Bronchial epithelial cell (primary cell): ENCODE measurements at regions not wholly inside any gene's neighbourhood (a gene's known extent, or its start where the extent isn't known, plus 50 kb on each side); places are given as distances from the start of the nearest gene placed in this dataset.

Source experiments
- DNase-seq: peaks from one replicate; pipeline ENCODE4 v3.0.0-alpha.2; 2010; ENCODE audit warnings: low read depth
- FAIRE-seq: peaks from 2 replicates; lab custom pipeline; 2011; peaks lifted over from hg19 to GRCh38; lab: Jason Lieb, UNC
- H3K27me3 ChIP-seq: 2 replicates; pipeline ENCODE4 v1.5.1; 2011; ENCODE audit warnings: low read length; ENCODE audit not compliant: control insufficient read depth, insufficient read depth
- H3K36me3 ChIP-seq: 2 replicates; pipeline ENCODE4 v1.5.1; 2011; ENCODE audit warnings: low read length; ENCODE audit not compliant: control insufficient read depth, insufficient read depth
- H3K4me3 ChIP-seq: 2 replicates; pipeline ENCODE4 v1.5.1; 2011; ENCODE audit warnings: mild to moderate bottlenecking, low read depth, low read length, control low read depth
- TF ChIP-seq, protein P1 (sequence below): IDR thresholded peaks from 2 replicates; pipeline ENCODE4 v1.5.1; 2011; ENCODE audit warnings: mild to moderate bottlenecking, moderate library complexity, low read length, control low read depth, inconsistent platforms; ENCODE audit not compliant: insufficient read depth, severe bottlenecking

DNA sequence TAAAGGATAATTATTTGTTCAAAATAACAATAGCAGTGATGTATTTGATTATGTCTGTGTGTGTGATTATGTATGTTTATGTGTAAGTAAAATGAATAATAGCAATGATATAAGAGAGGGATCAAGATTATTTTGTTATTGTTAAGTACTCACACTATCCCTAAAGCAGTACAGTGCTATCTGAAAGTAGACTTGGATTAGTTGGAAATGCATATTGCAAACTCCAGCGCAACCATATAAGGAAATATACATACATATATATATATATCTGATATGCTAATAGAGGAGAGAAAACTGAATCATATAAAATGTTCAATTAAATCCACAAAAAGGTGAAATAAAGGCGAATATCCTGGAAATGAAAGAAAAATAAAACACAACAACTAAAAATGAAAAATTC is 268.4 kb downstream of the HINT1 start:
- FAIRE-seq (no peak), DNase-seq (no peak)
- H3K4me3 ChIP-seq: no peak overlapping the region
- TF ChIP-seq, protein P1, sequence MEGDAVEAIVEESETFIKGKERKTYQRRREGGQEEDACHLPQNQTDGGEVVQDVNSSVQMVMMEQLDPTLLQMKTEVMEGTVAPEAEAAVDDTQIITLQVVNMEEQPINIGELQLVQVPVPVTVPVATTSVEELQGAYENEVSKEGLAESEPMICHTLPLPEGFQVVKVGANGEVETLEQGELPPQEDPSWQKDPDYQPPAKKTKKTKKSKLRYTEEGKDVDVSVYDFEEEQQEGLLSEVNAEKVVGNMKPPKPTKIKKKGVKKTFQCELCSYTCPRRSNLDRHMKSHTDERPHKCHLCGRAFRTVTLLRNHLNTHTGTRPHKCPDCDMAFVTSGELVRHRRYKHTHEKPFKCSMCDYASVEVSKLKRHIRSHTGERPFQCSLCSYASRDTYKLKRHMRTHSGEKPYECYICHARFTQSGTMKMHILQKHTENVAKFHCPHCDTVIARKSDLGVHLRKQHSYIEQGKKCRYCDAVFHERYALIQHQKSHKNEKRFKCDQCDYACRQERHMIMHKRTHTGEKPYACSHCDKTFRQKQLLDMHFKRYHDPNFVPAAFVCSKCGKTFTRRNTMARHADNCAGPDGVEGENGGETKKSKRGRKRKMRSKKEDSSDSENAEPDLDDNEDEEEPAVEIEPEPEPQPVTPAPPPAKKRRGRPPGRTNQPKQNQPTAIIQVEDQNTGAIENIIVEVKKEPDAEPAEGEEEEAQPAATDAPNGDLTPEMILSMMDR: no peak
- no peaks in the 10 kb centered on the region for H3K27me3 ChIP-seq
- no peaks in the 10 kb centered on the region for H3K36me3 ChIP-seq

DNA sequence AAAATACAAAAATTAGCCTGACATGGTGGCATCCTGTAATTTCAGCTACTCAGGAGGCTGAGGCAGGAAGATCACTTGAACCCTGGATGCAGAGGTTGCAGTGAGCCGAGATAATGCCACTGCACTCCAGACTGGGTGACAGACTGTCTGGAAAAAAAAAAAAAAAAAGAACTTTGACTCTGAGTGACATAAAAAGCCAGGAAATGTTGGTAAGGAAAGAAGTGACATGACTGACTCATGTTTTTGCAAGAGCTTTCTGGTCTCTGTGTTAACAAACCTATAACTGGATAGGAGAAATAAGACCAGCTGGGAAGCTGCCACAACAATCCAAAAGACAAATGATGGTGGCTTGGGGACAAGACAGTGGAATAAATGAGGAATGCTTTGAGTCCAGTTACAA is 272.1 kb downstream of the HINT1 start:
- no peak overlapping the region for H3K4me3 ChIP-seq
- TF ChIP-seq, protein P1: no peak
- H3K36me3 ChIP-seq: no peaks in the 10 kb centered on the region
- H3K27me3 ChIP-seq: no peaks in the 10 kb centered on the region
- no peak for FAIRE-seq
- DNase-seq: no peak

DNA sequence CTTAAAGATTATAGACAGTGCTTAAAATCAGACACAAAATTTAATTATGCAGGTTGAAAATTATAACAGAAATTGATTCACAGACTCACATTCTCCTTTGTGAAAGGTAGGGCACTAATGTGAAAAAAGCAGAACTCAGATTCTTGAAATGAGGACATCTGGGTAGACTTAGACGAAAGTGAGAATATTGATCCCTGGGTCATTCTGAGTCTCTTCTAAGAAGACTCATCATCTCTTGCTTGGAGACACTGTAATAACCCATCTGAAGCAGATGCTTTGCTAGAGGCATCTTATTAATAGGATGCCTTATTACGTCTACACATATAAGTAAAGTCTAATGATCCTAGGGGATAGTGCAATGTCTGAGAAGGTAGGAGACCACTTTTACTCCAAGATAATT is 274.4 kb downstream of the HINT1 start:
- FAIRE-seq (no peak), DNase-seq (no peak)
- TF ChIP-seq, protein P1: no peak
- Histone ChIP-seq H3K36me3 (no peaks in the 10 kb centered on the region), H3K27me3 (no peaks in the 10 kb centered on the region), H3K4me3 (no peak overlapping the region)

DNA sequence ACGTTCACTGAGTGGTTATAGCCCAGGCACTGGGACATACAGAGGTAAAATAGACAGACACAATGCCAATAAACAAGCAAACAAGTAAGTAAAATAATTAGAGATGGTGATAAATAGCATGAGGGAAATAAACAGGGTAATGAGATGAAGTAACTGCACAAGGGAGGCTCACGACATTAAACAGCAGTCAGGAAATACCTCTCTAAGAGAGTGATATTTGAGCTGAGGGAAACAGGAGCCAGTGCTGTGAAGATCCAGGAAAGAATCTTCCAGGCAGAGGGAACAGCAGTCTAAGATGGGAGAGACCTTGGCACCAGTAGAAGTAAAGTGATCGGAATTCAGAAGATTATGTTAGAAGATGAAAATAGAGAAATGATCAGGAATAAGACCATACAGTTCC is 279.4 kb downstream of the HINT1 start:
- FAIRE-seq: no peak
- TF ChIP-seq, protein P1: no peak

DNA sequence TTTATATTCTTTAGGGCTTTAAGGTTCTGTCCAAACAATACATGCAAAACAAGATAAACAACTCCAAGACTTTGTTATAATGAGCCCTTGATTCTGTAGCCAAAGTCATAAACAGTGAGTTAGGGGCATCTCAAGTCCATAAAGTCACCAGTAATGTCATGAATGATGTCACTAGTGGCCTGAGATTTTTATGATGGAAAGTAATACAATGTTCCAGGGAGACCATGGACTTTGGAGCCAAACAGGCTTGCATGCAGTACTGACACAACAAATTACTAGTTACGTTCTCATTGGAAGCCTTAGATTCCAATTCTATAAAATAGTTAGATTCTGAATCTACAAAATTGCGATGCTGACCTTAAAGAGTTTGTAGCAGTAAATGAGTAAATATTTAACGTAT is 280.0 kb downstream of the HINT1 start:
- TF ChIP-seq, protein P1: no peak
- DNase-seq (no peak), FAIRE-seq (no peak)
- H3K36me3 ChIP-seq: no peaks in the 10 kb centered on the region
- H3K4me3 ChIP-seq: no peak overlapping the region
- peaks cover 2% of the 10 kb centered on the region for H3K27me3 ChIP-seq

More for the DNA sequence above, 279.4 kb downstream of the HINT1 start:
- DNase-seq: no peak
- Histone ChIP-seq H3K27me3 (peaks cover 2% of the 10 kb centered on the region), H3K4me3 (no peak overlapping the region), H3K36me3 (no peaks in the 10 kb centered on the region)

DNA sequence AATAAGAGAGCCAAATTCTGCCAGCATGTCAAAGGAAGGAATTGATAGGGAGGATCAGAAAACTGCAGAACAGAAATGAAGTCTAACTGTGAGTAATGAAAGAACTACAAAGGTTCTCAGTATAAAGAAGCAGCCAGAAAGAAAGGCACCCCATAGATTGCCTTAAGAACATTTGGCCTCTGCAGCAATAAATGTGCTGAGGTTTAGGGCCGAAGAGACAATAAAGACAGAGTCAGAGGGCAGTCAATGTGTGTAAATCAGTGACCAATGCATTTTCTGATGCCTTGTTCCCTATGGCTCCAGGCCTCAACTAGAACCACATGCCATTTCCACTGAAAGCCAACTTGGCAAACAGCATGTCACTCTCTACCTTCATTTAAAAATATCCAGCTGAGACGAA is 281.0 kb downstream of the HINT1 start:
- H3K27me3 ChIP-seq: peaks cover 2% of the 10 kb centered on the region
- no peaks in the 10 kb centered on the region for H3K36me3 ChIP-seq
- DNase-seq: no peak
- H3K4me3 ChIP-seq: no peak overlapping the region
- no peak for FAIRE-seq
- TF ChIP-seq, protein P1: no peak
